K562 (cell line): ENCODE measurements at regions not wholly inside any gene's neighbourhood (a gene's known extent, or its start where the extent isn't known, plus 50 kb on each side); places are given as distances from the start of the nearest gene placed in this dataset.

ENCODE experiments used
- ATAC-seq: fragments of 200-7000 bp; cut with Tn5 transposase; 3 replicates; pipeline ENCODE4 v1.9.1; 2020; ENCODE audit warnings: moderate library complexity
- BruUV-seq: library from RNA; stranded (reverse); fragments of 400-500 nt; replicated peaks from 2 replicates; lab custom pipeline; 2021; lab: Mats Ljungman, UMichigan
- CTCF ChIA-PET: fragments of 300-600 bp; formaldehyde crosslinking; extraction: SDS; loops from one replicate; lab custom pipeline; 2021; ENCODE audit warnings: low intra/inter-chr PET ratio; lab: Yijun Ruan, JAX
- POLR2A ChIA-PET: fragments of 300-600, 350-650 bp; sonication (Branson Sonifier 250); formaldehyde crosslinking; extraction: SDS; loops from one replicate; lab custom pipeline; 2021; ENCODE audit warnings: antibody characterized with exemption, inconsistent platforms; lab: Yijun Ruan, JAX
- DNase-seq, 4 experiments: peaks; one replicate each; pipeline versions ENCODE4 v3.0.0 to v3.0.0-alpha.2; 2011 to 2018; ENCODE audit warnings: low spot score in 3 of 4, mixed read lengths in 3 of 4; ENCODE audit errors: extremely low read depth in 1 of 4
- FAIRE-seq: peaks from 2 replicates; lab custom pipeline; 2011; peaks lifted over from hg19 to GRCh38; lab: Jason Lieb, UNC
- H2AFZ ChIP-seq: 2 replicates; pipeline ENCODE4 v1.6.0; 2011; ENCODE audit warnings: low read depth, low read length, control low read depth, inconsistent platforms
- H3K27ac ChIP-seq: fragments of 200-600 bp; 3 replicates; pipeline ENCODE4 v1.8.0; 2011; ENCODE audit warnings: low read depth, mild to moderate bottlenecking, control low read depth, inconsistent platforms, low read length, moderate library complexity, mixed read lengths; ENCODE audit errors: extremely low read depth
- H3K27me3 ChIP-seq, 2 experiments: fragments of 300-600 bp in 1 of 2; 2 replicates in 1 of 2; 3 replicates in 1 of 2; pipeline versions ENCODE4 v1.6.0 to v1.8.0; 2011; ENCODE audit warnings: inconsistent platforms in 2 of 2, low read length in 2 of 2, mild to moderate bottlenecking in 1 of 2, mixed read lengths in 1 of 2, moderate library complexity in 1 of 2; ENCODE audit not compliant: control insufficient read depth in 2 of 2, insufficient read depth in 2 of 2
- H3K36me3 ChIP-seq: fragments of 300-600 bp; 3 replicates; pipeline ENCODE4 v1.8.0; 2011; ENCODE audit warnings: mild to moderate bottlenecking, low read length, inconsistent platforms; ENCODE audit not compliant: control insufficient read depth, insufficient read depth
- H3K4me1 ChIP-seq, 2 experiments: fragments of 200-600 bp in 1 of 2; replicated peaks in 1 of 2; 2 replicates in 1 of 2; 3 replicates in 1 of 2; pipeline versions ENCODE4 v1.5.1 to v1.8.0; 2011; ENCODE audit warnings: inconsistent platforms in 2 of 2, low read length in 2 of 2, mild to moderate bottlenecking in 1 of 2, mixed read lengths in 1 of 2, moderate library complexity in 1 of 2; ENCODE audit not compliant: control insufficient read depth in 2 of 2, insufficient read depth in 2 of 2
- H3K4me2 ChIP-seq: 2 replicates; pipeline ENCODE4 v1.6.1; 2011; ENCODE audit warnings: low read length, control low read depth, inconsistent platforms, mixed read lengths; ENCODE audit not compliant: insufficient read depth
- H3K4me3 ChIP-seq: fragments of 200-600 bp; sonication (generic), shearing (Covaris generic); 2 replicates; pipeline ENCODE4 v1.5.1; 2016; ENCODE audit warnings: control low read depth, inconsistent platforms
- H3K79me2 ChIP-seq: fragments of 200-600 bp; 3 replicates; pipeline ENCODE4 v1.8.0; 2011; ENCODE audit warnings: low read length, inconsistent platforms; ENCODE audit not compliant: control insufficient read depth, insufficient read depth
- H3K9ac ChIP-seq, 2 experiments: 2 replicates each; pipeline versions ENCODE4 v1.6.0 to v1.6.1; 2011; ENCODE audit warnings: low read depth in 2 of 2, low read length in 2 of 2, control low read depth in 1 of 2, inconsistent platforms in 1 of 2, mild to moderate bottlenecking in 1 of 2, mixed read lengths in 1 of 2; ENCODE audit not compliant: insufficient read depth in 1 of 2
- H3K9me1 ChIP-seq: one replicate; pipeline ENCODE4 v1.6.0; 2011; ENCODE audit warnings: inconsistent platforms, mild to moderate bottlenecking, low read length, moderate library complexity; ENCODE audit not compliant: control insufficient read depth, insufficient read depth
- H3K9me3 ChIP-seq: replicated peaks from 2 replicates; pipeline ENCODE4 v1.5.1; 2011; ENCODE audit warnings: low read depth, low read length, inconsistent platforms; ENCODE audit not compliant: control insufficient read depth, insufficient read depth
- H4K20me1 ChIP-seq: replicated peaks from 2 replicates; pipeline ENCODE4 v1.6.1; 2011; ENCODE audit warnings: low read length, inconsistent platforms, mixed read lengths; ENCODE audit not compliant: control insufficient read depth, insufficient read depth
- FOXJ2 ChIP-seq: fragments of 200-800 bp; sonication (Bioruptor generic); IDR thresholded peaks from 2 replicates; pipeline ENCODE4 v1.6.1; 2016; ENCODE audit warnings: missing genetic modification characterization, missing compliant biosample characterization
- KDM4B ChIP-seq, 2 experiments: fragments of 450-650 bp in 1 of 2; sonication (generic) in 1 of 2; IDR thresholded peaks; 2 replicates each; pipeline ENCODE4 v1.6.1; 2016 to 2017; ENCODE audit warnings: borderline replicate concordance in 2 of 2, antibody characterized with exemption in 1 of 2, low read depth in 1 of 2, mild to moderate bottlenecking in 1 of 2
- NEUROD1 ChIP-seq: fragments of 150-350 bp; IDR thresholded peaks from 2 replicates; pipeline ENCODE4 v1.6.1; 2014; ENCODE audit warnings: borderline replicate concordance, low read length, low read depth; ENCODE audit not compliant: partially characterized antibody
- POLR3G ChIP-seq: IDR thresholded peaks from 2 replicates; pipeline ENCODE4 v1.6.1; 2011; ENCODE audit not compliant: insufficient read length, insufficient replicate concordance; ENCODE audit errors: extremely low read depth
- SMAD3 ChIP-seq: fragments of 450-650 bp; formaldehyde crosslinking; conservative IDR thresholded peaks from 2 replicates; pipeline ENCODE4 v1.4.0; 2020; ENCODE audit warnings: mild to moderate bottlenecking
- SMARCB1 ChIP-seq: IDR thresholded peaks from 2 replicates; pipeline ENCODE4 v1.6.1; 2011; ENCODE audit warnings: improper control_type of control experiment, low read depth; ENCODE audit not compliant: insufficient read length
- ZNF224 ChIP-seq: sonication (generic); formaldehyde crosslinking; IDR thresholded peaks from 2 replicates; pipeline ENCODE4 v1.8.0; 2022; ENCODE audit warnings: mild to moderate bottlenecking, missing genetic modification reagents
- ZNF318 ChIP-seq, 2 experiments: fragments of 450-650 bp; IDR thresholded peaks; 2 replicates each; pipeline ENCODE4 v1.6.1; 2016; ENCODE audit warnings: mild to moderate bottlenecking in 2 of 2, borderline replicate concordance in 1 of 2, low read depth in 1 of 2, moderate library complexity in 1 of 2
- ZNF444 ChIP-seq: fragments of 250-450 bp; sonication (Bioruptor Pico); IDR thresholded peaks from 2 replicates; pipeline ENCODE4 v1.4.0; 2020; ENCODE audit warnings: mild to moderate bottlenecking, moderate library complexity
- ZNF717 ChIP-seq: fragments of 250-450 bp; sonication (Bioruptor Pico); IDR thresholded peaks from 2 replicates; pipeline ENCODE4 v1.5.0; 2021
- WGBS: fragments of 100-300 bp; shearing (Covaris generic); methylation state at CpG from one replicate; pipeline ENCODE4 v1.1.6; 2016; ENCODE audit warnings: low coverage, mixed read lengths; ENCODE audit not compliant: insufficient coverage; ENCODE audit errors: missing lambda C conversion rate; 5-methylcytosine and 5-hydroxymethylcytosine counted together
- in situ Hi-C: fragments of 300-500 bp; cut with MboI; formaldehyde crosslinking; loops from 4 replicates; pipeline ENCODE4 v1.15.0; 2018; ENCODE audit warnings: inconsistent platforms, mixed read lengths
- intact Hi-C: fragments of 100-400 bp; cut with micrococcal nuclease; formaldehyde crosslinking; loops from 2 replicates; pipeline ENCODE4 v1.14.2; 2022
- TF ChIP-seq, protein P1 (sequence below), 2 experiments: fragments of 450-650 bp in 1 of 2; sonication (generic) in 1 of 2; formaldehyde crosslinking in 1 of 2; IDR thresholded peaks in 1 of 2; conservative IDR thresholded peaks in 1 of 2; 2 replicates each; pipeline versions ENCODE4 v1.6.1 to v1.8.1; 2016 to 2023; ENCODE audit warnings: mild to moderate bottlenecking in 2 of 2, moderate library complexity in 2 of 2, inconsistent platforms in 1 of 2, missing genetic modification reagents in 1 of 2
- TF ChIP-seq, protein P2 (sequence below): fragments of 250-450 bp; sonication (Bioruptor Pico); IDR thresholded peaks from 2 replicates; pipeline ENCODE4 v1.8.0; 2021; ENCODE audit warnings: moderate library complexity, mild to moderate bottlenecking, inconsistent platforms

- no peaks in the 10 kb centered on the region for H3K4me1 ChIP-seq
- H3K4me2 ChIP-seq: no peak overlapping the region
- H3K9me3 ChIP-seq: no peaks in the 10 kb centered on the region
- H4K20me1 ChIP-seq: no peaks in the 10 kb centered on the region
- no peak overlapping the region for H2AFZ ChIP-seq
- H3K27ac ChIP-seq: no peak overlapping the region
- H3K9ac ChIP-seq: no peak overlapping the region
- H3K79me2 ChIP-seq: no peaks in the 10 kb centered on the region
- intact Hi-C loops: no loop called here
- ChIA-PET POLR2A (no interaction called here), CTCF (no interaction called here)
- no TSS peak for BruUV-seq
- WGBS: 24% methylated on average over 2 of the region's 2 CpGs
- ATAC-seq (no peak), FAIRE-seq (no peak), DNase-seq (no peak)
- H3K4me3 ChIP-seq: no peak overlapping the region
- no peaks in the 10 kb centered on the region for H3K27me3 ChIP-seq
- H3K9me1 ChIP-seq: no peaks in the 10 kb centered on the region
- in situ Hi-C loops: no loop called here
- no peaks in the 10 kb centered on the region for H3K36me3 ChIP-seq
- no peak for TF ChIP-seq ZNF318 (IDR thresholded peaks at IDR 0.05; ENCODE audit: borderline replicate concordance in 1 of 2, low read depth in 1 of 2)
- TF ChIP-seq, protein P1, sequence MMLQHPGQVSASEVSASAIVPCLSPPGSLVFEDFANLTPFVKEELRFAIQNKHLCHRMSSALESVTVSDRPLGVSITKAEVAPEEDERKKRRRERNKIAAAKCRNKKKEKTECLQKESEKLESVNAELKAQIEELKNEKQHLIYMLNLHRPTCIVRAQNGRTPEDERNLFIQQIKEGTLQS (IDR thresholded peaks at IDR 0.05): no peak
- TF ChIP-seq, protein P1 (CRISPR knock-in tag; conservative IDR thresholded peaks at IDR 0.05): no peak
- TF ChIP-seq NEUROD1: no peak
- no peak for TF ChIP-seq POLR3G
- no peak for TF ChIP-seq SMARCB1
- TF ChIP-seq, protein P2, sequence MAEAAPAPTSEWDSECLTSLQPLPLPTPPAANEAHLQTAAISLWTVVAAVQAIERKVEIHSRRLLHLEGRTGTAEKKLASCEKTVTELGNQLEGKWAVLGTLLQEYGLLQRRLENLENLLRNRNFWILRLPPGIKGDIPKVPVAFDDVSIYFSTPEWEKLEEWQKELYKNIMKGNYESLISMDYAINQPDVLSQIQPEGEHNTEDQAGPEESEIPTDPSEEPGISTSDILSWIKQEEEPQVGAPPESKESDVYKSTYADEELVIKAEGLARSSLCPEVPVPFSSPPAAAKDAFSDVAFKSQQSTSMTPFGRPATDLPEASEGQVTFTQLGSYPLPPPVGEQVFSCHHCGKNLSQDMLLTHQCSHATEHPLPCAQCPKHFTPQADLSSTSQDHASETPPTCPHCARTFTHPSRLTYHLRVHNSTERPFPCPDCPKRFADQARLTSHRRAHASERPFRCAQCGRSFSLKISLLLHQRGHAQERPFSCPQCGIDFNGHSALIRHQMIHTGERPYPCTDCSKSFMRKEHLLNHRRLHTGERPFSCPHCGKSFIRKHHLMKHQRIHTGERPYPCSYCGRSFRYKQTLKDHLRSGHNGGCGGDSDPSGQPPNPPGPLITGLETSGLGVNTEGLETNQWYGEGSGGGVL: no peak
- TF ChIP-seq ZNF717 (CRISPR knock-in tag): no peak
- TF ChIP-seq ZNF224: no peak
- no peak for TF ChIP-seq KDM4B (IDR thresholded peaks at IDR 0.05; ENCODE audit: borderline replicate concordance in 2 of 2, low read depth in 1 of 2)
- no peak for TF ChIP-seq ZNF444
- no peak for TF ChIP-seq FOXJ2 (tag)
- no peak for TF ChIP-seq SMAD3 (CRISPR knock-in tag)
Measured at GRCh38 chr12:83361475-83361874, 674.8 kb downstream of the TMTC2 start.
